K562 (cell line): ENCODE measurements at regions not wholly inside any gene's neighbourhood (a gene's known extent, or its start where the extent isn't known, plus 50 kb on each side); places are given as distances from the start of the nearest gene placed in this dataset.

Source experiments
- ATAC-seq: fragments of 200-7000 bp; cut with Tn5 transposase; 3 replicates; pipeline ENCODE4 v1.9.1; 2020; ENCODE audit warnings: moderate library complexity
- BruUV-seq: library from RNA; stranded (reverse); fragments of 400-500 nt; replicated peaks from 2 replicates; lab custom pipeline; 2021; lab: Mats Ljungman, UMichigan
- CTCF ChIA-PET: fragments of 300-600 bp; formaldehyde crosslinking; extraction: SDS; loops from one replicate; lab custom pipeline; 2021; ENCODE audit warnings: low intra/inter-chr PET ratio; lab: Yijun Ruan, JAX
- POLR2A ChIA-PET: fragments of 300-600, 350-650 bp; sonication (Branson Sonifier 250); formaldehyde crosslinking; extraction: SDS; loops from one replicate; lab custom pipeline; 2021; ENCODE audit warnings: antibody characterized with exemption, inconsistent platforms; lab: Yijun Ruan, JAX
- DNase-seq, 4 experiments: peaks; one replicate each; pipeline versions ENCODE4 v3.0.0 to v3.0.0-alpha.2; 2011 to 2018; ENCODE audit warnings: low spot score in 3 of 4, mixed read lengths in 3 of 4; ENCODE audit errors: extremely low read depth in 1 of 4
- FAIRE-seq: peaks from 2 replicates; lab custom pipeline; 2011; peaks lifted over from hg19 to GRCh38; lab: Jason Lieb, UNC
- H2AFZ ChIP-seq: 2 replicates; pipeline ENCODE4 v1.6.0; 2011; ENCODE audit warnings: low read depth, low read length, control low read depth, inconsistent platforms
- H3K27ac ChIP-seq: fragments of 200-600 bp; 3 replicates; pipeline ENCODE4 v1.8.0; 2011; ENCODE audit warnings: low read depth, mild to moderate bottlenecking, control low read depth, inconsistent platforms, low read length, moderate library complexity, mixed read lengths; ENCODE audit errors: extremely low read depth
- H3K27me3 ChIP-seq, 2 experiments: fragments of 300-600 bp in 1 of 2; 2 replicates in 1 of 2; 3 replicates in 1 of 2; pipeline versions ENCODE4 v1.6.0 to v1.8.0; 2011; ENCODE audit warnings: inconsistent platforms in 2 of 2, low read length in 2 of 2, mild to moderate bottlenecking in 1 of 2, mixed read lengths in 1 of 2, moderate library complexity in 1 of 2; ENCODE audit not compliant: control insufficient read depth in 2 of 2, insufficient read depth in 2 of 2
- H3K36me3 ChIP-seq: fragments of 300-600 bp; 3 replicates; pipeline ENCODE4 v1.8.0; 2011; ENCODE audit warnings: mild to moderate bottlenecking, low read length, inconsistent platforms; ENCODE audit not compliant: control insufficient read depth, insufficient read depth
- H3K4me1 ChIP-seq, 2 experiments: fragments of 200-600 bp in 1 of 2; replicated peaks in 1 of 2; 2 replicates in 1 of 2; 3 replicates in 1 of 2; pipeline versions ENCODE4 v1.5.1 to v1.8.0; 2011; ENCODE audit warnings: inconsistent platforms in 2 of 2, low read length in 2 of 2, mild to moderate bottlenecking in 1 of 2, mixed read lengths in 1 of 2, moderate library complexity in 1 of 2; ENCODE audit not compliant: control insufficient read depth in 2 of 2, insufficient read depth in 2 of 2
- H3K4me2 ChIP-seq: 2 replicates; pipeline ENCODE4 v1.6.1; 2011; ENCODE audit warnings: low read length, control low read depth, inconsistent platforms, mixed read lengths; ENCODE audit not compliant: insufficient read depth
- H3K4me3 ChIP-seq: fragments of 200-600 bp; sonication (generic), shearing (Covaris generic); 2 replicates; pipeline ENCODE4 v1.5.1; 2016; ENCODE audit warnings: control low read depth, inconsistent platforms
- H3K79me2 ChIP-seq: fragments of 200-600 bp; 3 replicates; pipeline ENCODE4 v1.8.0; 2011; ENCODE audit warnings: low read length, inconsistent platforms; ENCODE audit not compliant: control insufficient read depth, insufficient read depth
- H3K9ac ChIP-seq, 2 experiments: 2 replicates each; pipeline versions ENCODE4 v1.6.0 to v1.6.1; 2011; ENCODE audit warnings: low read depth in 2 of 2, low read length in 2 of 2, control low read depth in 1 of 2, inconsistent platforms in 1 of 2, mild to moderate bottlenecking in 1 of 2, mixed read lengths in 1 of 2; ENCODE audit not compliant: insufficient read depth in 1 of 2
- H3K9me1 ChIP-seq: one replicate; pipeline ENCODE4 v1.6.0; 2011; ENCODE audit warnings: inconsistent platforms, mild to moderate bottlenecking, low read length, moderate library complexity; ENCODE audit not compliant: control insufficient read depth, insufficient read depth
- H3K9me3 ChIP-seq: replicated peaks from 2 replicates; pipeline ENCODE4 v1.5.1; 2011; ENCODE audit warnings: low read depth, low read length, inconsistent platforms; ENCODE audit not compliant: control insufficient read depth, insufficient read depth
- H4K20me1 ChIP-seq: replicated peaks from 2 replicates; pipeline ENCODE4 v1.6.1; 2011; ENCODE audit warnings: low read length, inconsistent platforms, mixed read lengths; ENCODE audit not compliant: control insufficient read depth, insufficient read depth
- ARNT ChIP-seq, 2 experiments: fragments of 450-650 bp; IDR thresholded peaks; 2 replicates each; pipeline ENCODE4 v1.6.1; 2016; ENCODE audit warnings: mild to moderate bottlenecking in 1 of 2
- EWSR1 ChIP-seq: fragments of 450-650 bp; IDR thresholded peaks from 2 replicates; pipeline ENCODE4 v1.6.1; 2018; ENCODE audit warnings: borderline replicate concordance, mild to moderate bottlenecking, low read depth, moderate library complexity; ENCODE audit not compliant: partially characterized antibody
- HMGXB4 ChIP-seq: sonication (generic); formaldehyde crosslinking; IDR thresholded peaks from 2 replicates; pipeline ENCODE4 v1.8.1; 2023; ENCODE audit warnings: mild to moderate bottlenecking, missing genetic modification reagents
- NELFE ChIP-seq: IDR thresholded peaks from 2 replicates; pipeline ENCODE4 v1.6.1; 2011; ENCODE audit warnings: mild to moderate bottlenecking; ENCODE audit not compliant: insufficient read depth, insufficient read length
- NR0B1 ChIP-seq: fragments of 450-650 bp; IDR thresholded peaks from one replicate; pipeline ENCODE4 v1.6.1; 2018; ENCODE audit warnings: mild to moderate bottlenecking, moderate library complexity; ENCODE audit not compliant: partially characterized antibody
- PCBP2 ChIP-seq: fragments of 200-400 bp; formaldehyde crosslinking; IDR thresholded peaks from 2 replicates; pipeline ENCODE4 v1.6.1; 2018; ENCODE audit warnings: low read length, low read depth, mild to moderate bottlenecking, moderate library complexity; ENCODE audit not compliant: poor library complexity, severe bottlenecking
- SIN3B ChIP-seq: fragments of 450-650 bp; IDR thresholded peaks from 2 replicates; pipeline ENCODE4 v1.6.1; 2017; ENCODE audit warnings: low read depth, mild to moderate bottlenecking, moderate library complexity
- SMAD3 ChIP-seq: fragments of 450-650 bp; formaldehyde crosslinking; conservative IDR thresholded peaks from 2 replicates; pipeline ENCODE4 v1.4.0; 2020; ENCODE audit warnings: mild to moderate bottlenecking
- TCF7 ChIP-seq: sonication (generic); IDR thresholded peaks from 2 replicates; pipeline ENCODE4 v1.6.1; 2016; ENCODE audit warnings: antibody characterized with exemption, borderline replicate concordance
- VEZF1 ChIP-seq: fragments of 200-800 bp; sonication (Bioruptor generic); IDR thresholded peaks from 2 replicates; pipeline ENCODE4 v1.6.1; 2017; ENCODE audit warnings: missing genetic modification characterization, missing compliant biosample characterization
- ZNF232 ChIP-seq: sonication (generic); formaldehyde crosslinking; IDR thresholded peaks from 2 replicates; pipeline ENCODE4 v1.8.0; 2022; ENCODE audit warnings: mild to moderate bottlenecking, missing genetic modification reagents
- ZNF584 ChIP-seq: fragments of 200-800 bp; sonication (Bioruptor generic); IDR thresholded peaks from 2 replicates; pipeline ENCODE4 v1.6.1; 2016; ENCODE audit warnings: low read depth, mild to moderate bottlenecking, missing genetic modification characterization, missing compliant biosample characterization
- WGBS: fragments of 100-300 bp; shearing (Covaris generic); methylation state at CpG from one replicate; pipeline ENCODE4 v1.1.6; 2016; ENCODE audit warnings: low coverage, mixed read lengths; ENCODE audit not compliant: insufficient coverage; ENCODE audit errors: missing lambda C conversion rate; 5-methylcytosine and 5-hydroxymethylcytosine counted together
- in situ Hi-C: fragments of 300-500 bp; cut with MboI; formaldehyde crosslinking; loops from 4 replicates; pipeline ENCODE4 v1.15.0; 2018; ENCODE audit warnings: inconsistent platforms, mixed read lengths
- intact Hi-C: fragments of 100-400 bp; cut with micrococcal nuclease; formaldehyde crosslinking; loops from 2 replicates; pipeline ENCODE4 v1.14.2; 2022
- TF ChIP-seq, protein P1 (sequence below): fragments of 250-450 bp; sonication (Bioruptor Pico); IDR thresholded peaks from 2 replicates; pipeline ENCODE4 v1.9.0; 2021; ENCODE audit warnings: mild to moderate bottlenecking, inconsistent platforms

DNA sequence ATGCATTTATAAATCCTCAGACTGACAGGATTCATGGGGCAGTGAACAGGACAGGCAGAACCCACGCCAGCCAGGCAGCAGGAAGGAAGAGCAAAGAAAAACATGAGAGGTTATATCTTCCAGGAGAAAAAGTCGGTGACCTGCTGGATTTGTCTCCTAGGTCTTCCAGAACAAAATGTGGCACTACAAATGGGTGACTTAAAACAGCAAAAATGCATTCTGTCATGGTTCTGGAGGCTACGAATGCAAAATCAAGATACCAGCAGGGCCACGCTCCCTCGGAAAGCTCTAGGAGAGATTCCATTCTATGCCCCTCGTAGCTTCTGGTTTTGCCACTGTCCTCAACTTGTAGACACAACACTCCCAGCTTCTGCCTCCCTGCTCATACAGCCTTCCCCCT, 63.4 kb downstream of the PSMG1 start (continued):
- no peak for TF ChIP-seq HMGXB4
- TF ChIP-seq, all 486 proteins: peak for 0

- no TSS peak for BruUV-seq
- Histone ChIP-seq H3K36me3 (no peaks in the 10 kb centered on the region), H3K9me3 (no peaks in the 10 kb centered on the region), H3K79me2 (no peaks in the 10 kb centered on the region), H3K4me2 (no peak overlapping the region), H4K20me1 (no peaks in the 10 kb centered on the region), H3K27me3 (peaks cover 27 to 61% of the 10 kb centered on the region in 2 experiments), H3K4me1 (peaks cover 4 to 7% of the 10 kb centered on the region in 2 experiments; a peak in 3 of 5 replicates), H3K9me1 (no peaks in the 10 kb centered on the region), H3K27ac (no peak overlapping the region), H2AFZ (no peak overlapping the region), H3K9ac (no peak overlapping the region), H3K4me3 (no peak overlapping the region)
- 0% methylated on average over 7 of the region's 8 CpGs for WGBS
- intact Hi-C loops: no loop called here
- ChIA-PET POLR2A (no interaction called here), CTCF (interaction anchor here (0.6 kb wide), 1 partner anchor 238 kb away, joined by 3 read pairs; no protein-coding TSS in a partner anchor)
- ATAC-seq: no peak
- DNase-seq: no peak
- in situ Hi-C loops: no loop called here
- FAIRE-seq: no peak
- TF ChIP-seq, protein P1, sequence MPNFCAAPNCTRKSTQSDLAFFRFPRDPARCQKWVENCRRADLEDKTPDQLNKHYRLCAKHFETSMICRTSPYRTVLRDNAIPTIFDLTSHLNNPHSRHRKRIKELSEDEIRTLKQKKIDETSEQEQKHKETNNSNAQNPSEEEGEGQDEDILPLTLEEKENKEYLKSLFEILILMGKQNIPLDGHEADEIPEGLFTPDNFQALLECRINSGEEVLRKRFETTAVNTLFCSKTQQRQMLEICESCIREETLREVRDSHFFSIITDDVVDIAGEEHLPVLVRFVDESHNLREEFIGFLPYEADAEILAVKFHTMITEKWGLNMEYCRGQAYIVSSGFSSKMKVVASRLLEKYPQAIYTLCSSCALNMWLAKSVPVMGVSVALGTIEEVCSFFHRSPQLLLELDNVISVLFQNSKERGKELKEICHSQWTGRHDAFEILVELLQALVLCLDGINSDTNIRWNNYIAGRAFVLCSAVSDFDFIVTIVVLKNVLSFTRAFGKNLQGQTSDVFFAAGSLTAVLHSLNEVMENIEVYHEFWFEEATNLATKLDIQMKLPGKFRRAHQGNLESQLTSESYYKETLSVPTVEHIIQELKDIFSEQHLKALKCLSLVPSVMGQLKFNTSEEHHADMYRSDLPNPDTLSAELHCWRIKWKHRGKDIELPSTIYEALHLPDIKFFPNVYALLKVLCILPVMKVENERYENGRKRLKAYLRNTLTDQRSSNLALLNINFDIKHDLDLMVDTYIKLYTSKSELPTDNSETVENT (CRISPR knock-in tag): no peak
- no peak for TF ChIP-seq NR0B1
- no peak for TF ChIP-seq TCF7
- TF ChIP-seq VEZF1 (CRISPR knock-in tag): no peak
- no peak for TF ChIP-seq NELFE
- no peak for TF ChIP-seq ARNT (IDR thresholded peaks at IDR 0.05)
- no peak for TF ChIP-seq EWSR1
- TF ChIP-seq ZNF232 (CRISPR knock-in tag): no peak
- no peak for TF ChIP-seq SMAD3 (CRISPR knock-in tag)
- TF ChIP-seq PCBP2: no peak
- no peak for TF ChIP-seq ZNF584 (CRISPR knock-in tag)
- TF ChIP-seq SIN3B: no peak
Observed at GRCh38 chr21:39118604-39119215, 64.5 kb downstream of the PSMG1 start.
